HG03064 (cell line): ENCODE measurements at regions not wholly inside any gene's neighbourhood (a gene's known extent, or its start where the extent isn't known, plus 50 kb on each side); places are given as distances from the start of the nearest gene placed in this dataset.
"Not testable (repeated sequence)": the region's sequence is repeated elsewhere in the genome, so short reads cannot be mapped to it uniquely, and the experiment has no call there.

Experiments
- ATAC-seq: cut with Tn5 transposase; IDR thresholded peaks from one replicate; pipeline ENCODE4 v1.9.1; 2021; ENCODE audit warnings: low read depth; ENCODE audit not compliant: unreplicated experiment

GRCh38 chr4:45284400-45285085 lies 558.2 kb upstream of the GNPDA2 start:
- ATAC-seq: no peak

GRCh38 chr4:45283352-45283751 lies 557.0 kb upstream of the GNPDA2 start:
- no peak for ATAC-seq

GRCh38 chr4:45280121-45280520 lies 553.8 kb upstream of the GNPDA2 start:
- ATAC-seq: no peak

- no peak for ATAC-seq
Measured at GRCh38 chr4:45275862-45276261, 549.5 kb upstream of the GNPDA2 start.

GRCh38 chr4:45248106-45248505 lies 521.8 kb upstream of the GNPDA2 start:
- not testable (repeated sequence) for ATAC-seq

GRCh38 chr4:45241976-45242375 lies 515.6 kb upstream of the GNPDA2 start:
- ATAC-seq: no peak

- no peak for ATAC-seq
Measured at GRCh38 chr4:45229206-45229605, 502.9 kb upstream of the GNPDA2 start.

- no peak for ATAC-seq
Measured at GRCh38 chr4:45215976-45216542, 489.7 kb upstream of the GNPDA2 start.

GRCh38 chr4:45208476-45208875 lies 482.1 kb upstream of the GNPDA2 start:
- ATAC-seq: not testable (repeated sequence)

GRCh38 chr4:45207864-45208331 lies 481.5 kb upstream of the GNPDA2 start:
- not testable (repeated sequence) for ATAC-seq

- ATAC-seq: not testable (repeated sequence)
Measured at GRCh38 chr4:45207241-45207863, 481.0 kb upstream of the GNPDA2 start.

GRCh38 chr4:45199736-45200135 lies 473.4 kb upstream of the GNPDA2 start:
- ATAC-seq: no peak

GRCh38 chr4:45188501-45188900 lies 462.1 kb upstream of the GNPDA2 start:
- no peak for ATAC-seq

GRCh38 chr4:45186249-45186648 lies 459.9 kb upstream of the GNPDA2 start:
- no peak for ATAC-seq

- ATAC-seq: no peak
Measured at GRCh38 chr4:45183905-45184304, 457.5 kb upstream of the GNPDA2 start.

GRCh38 chr4:45172636-45173035 lies 446.3 kb upstream of the GNPDA2 start:
- no peak for ATAC-seq

GRCh38 chr4:45160951-45161350 lies 434.6 kb upstream of the GNPDA2 start:
- ATAC-seq: no peak

- ATAC-seq: no peak
Measured at GRCh38 chr4:45155081-45155777, 428.9 kb upstream of the GNPDA2 start.

- ATAC-seq: no peak
Measured at GRCh38 chr4:45147866-45148265, 421.5 kb upstream of the GNPDA2 start.

GRCh38 chr4:45131020-45131419 lies 404.7 kb upstream of the GNPDA2 start:
- ATAC-seq: no peak

GRCh38 chr4:45122406-45122805 lies 396.1 kb upstream of the GNPDA2 start:
- ATAC-seq: no peak
